Activated CD4-positive, CD25-positive, alpha-beta regulatory T cell treated with anti-CD3 and anti-CD28 coated beads, Interleukin-2, amount 50 U/mL, for 16 hours (primary cell): ENCODE measurements at regions not wholly inside any gene's neighbourhood (a gene's known extent, or its start where the extent isn't known, plus 50 kb on each side); places are given as distances from the start of the nearest gene placed in this dataset.

ENCODE experiments used
- DNase-seq: peaks from one replicate; pipeline ENCODE4 v3.0.0-alpha.2; 2020; ENCODE audit warnings: low read depth, low spot score

DNA sequence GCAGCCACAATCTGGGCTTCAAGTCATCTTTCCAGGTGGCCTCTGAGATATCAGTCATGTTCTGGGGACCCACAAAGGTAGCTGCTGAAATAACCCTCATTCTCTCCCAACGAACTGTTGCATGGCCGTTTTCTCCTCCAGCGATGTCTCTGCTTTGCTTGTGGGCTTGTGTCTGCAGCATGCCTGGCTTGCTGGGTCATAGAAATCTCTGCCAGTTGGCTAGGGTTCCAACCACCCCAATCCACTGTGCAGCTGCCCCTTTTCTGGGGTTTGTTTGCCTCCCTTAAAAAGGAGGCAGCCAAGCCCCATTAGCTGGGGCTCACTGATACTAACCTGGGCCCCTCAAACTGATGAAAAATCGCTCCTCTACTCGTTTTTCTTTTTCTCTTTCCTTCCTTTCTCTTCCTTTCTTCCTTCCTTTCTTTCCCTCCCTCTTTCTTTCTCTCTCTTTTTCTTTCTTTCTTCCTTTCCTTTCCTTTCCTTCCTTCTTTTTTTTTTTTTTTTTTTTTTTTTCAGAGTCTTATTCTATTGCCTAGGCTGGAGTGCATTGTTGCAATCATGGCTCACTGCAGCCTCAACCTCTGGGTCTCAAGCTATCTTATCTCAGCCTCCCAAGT is 680.0 kb downstream of the EPHA4 start:
- no peak for DNase-seq

GRCh38 chr2:220893411-220893810 is 678.7 kb downstream of the EPHA4 start:
- no peak for DNase-seq

GRCh38 chr2:220894069-220894468 is 678.0 kb downstream of the EPHA4 start:
- DNase-seq: no peak

DNA sequence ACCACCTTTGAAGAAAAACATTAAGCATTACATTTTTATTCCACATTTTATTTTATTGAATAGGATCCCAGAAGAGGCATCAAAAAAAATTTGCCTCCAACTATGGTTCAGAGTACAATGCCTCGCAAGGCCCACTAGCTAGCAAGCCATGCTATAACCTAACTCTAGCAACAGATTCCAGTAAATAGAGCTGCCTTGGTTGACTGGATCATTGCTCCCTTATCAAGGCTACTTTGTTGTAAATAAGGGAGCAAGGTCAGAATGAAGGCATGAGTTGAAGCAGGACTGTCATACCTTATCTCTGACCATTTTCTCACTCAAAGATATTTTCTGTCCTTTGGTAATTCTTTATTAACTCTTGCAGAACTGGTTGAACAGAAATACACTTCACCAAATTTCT is 672.6 kb downstream of the EPHA4 start:
- DNase-seq: no peak

GRCh38 chr2:220904015-220904414 is 668.1 kb downstream of the EPHA4 start:
- DNase-seq: no peak

- DNase-seq: no peak
Observed at GRCh38 chr2:220913384-220913783, 658.7 kb downstream of the EPHA4 start.

GRCh38 chr2:220915092-220915623 is 656.9 kb downstream of the EPHA4 start:
- DNase-seq: no peak

DNA sequence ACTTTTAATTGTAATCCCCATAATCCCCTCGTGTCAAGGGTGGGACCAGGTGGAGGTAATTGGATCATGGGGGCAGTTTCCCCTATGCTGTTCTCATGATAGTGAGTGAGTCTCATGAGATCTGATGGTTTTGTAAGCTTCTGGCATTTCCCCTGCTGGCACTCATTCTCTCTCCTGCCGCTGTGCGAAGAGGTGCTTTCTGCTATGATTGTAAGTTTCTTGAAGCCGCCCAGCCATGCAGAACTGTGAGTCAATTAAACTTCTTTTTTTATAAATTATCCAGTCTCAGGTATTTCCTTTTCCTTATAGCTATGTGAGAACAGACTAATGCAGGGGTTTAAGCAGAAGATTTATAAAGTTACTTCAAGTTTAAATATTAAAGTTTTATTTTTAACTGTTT is 655.2 kb downstream of the EPHA4 start:
- DNase-seq: no peak

DNA sequence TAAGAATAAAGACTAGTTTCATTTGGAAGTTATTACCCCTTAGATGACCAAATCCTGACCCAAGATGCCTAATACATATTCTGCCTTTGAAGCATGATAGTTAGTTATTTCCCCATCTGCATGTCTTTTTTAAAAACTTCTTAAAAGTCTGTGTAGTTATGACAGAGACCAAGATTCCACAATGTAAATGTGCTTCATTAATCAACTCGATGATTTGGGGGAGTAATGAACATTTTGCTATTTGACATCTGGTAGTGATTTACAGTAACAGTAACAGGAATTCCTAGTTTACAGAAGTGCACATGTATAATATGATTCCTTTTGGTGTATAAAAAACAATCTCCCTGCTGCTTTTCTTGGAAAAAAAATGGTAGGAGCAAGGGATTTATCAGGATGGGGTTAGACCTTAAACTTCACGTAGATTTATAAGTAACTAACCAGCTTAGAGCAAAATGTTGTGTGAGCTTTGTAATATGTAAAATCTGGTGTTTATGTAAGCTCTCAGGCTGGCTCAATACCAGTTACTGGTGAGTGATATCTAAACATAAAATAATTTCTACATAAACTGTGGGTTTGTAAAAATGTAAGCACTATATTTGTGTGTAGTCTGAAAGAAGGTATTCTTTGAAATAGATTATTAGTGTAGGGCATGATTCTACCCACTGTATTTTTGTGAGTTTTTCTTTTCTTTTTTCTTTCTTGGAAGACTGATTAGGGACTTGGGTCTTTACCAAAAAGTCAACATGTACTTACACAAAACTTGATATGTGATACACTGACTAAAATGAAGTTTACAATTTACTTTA is 641.6 kb downstream of the EPHA4 start:
- no peak for DNase-seq

- DNase-seq: no peak
Observed at GRCh38 chr2:220931491-220931890, 640.6 kb downstream of the EPHA4 start.

DNA sequence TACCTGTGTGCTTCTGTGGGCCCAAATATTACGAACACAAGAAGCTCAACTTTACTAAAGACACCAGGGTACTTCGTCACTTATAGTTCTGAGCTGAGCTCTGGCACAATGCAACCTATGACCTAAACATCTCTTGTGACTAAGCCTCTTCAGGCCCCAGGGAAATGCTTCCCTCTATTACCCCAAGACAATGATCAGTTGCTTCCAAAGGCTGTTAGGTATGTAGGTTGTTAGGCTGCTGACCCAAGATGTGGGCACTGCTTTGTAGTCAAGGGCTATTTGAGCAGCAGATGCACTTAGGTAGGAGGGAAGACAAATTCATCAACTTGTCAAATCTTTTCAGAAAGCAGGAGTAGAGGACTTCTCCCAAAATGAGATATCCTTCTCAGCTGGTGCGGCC is 640.1 kb downstream of the EPHA4 start:
- no peak for DNase-seq

GRCh38 chr2:220935789-220936321 is 636.2 kb downstream of the EPHA4 start:
- DNase-seq: no peak

GRCh38 chr2:220936641-220937197 is 635.4 kb downstream of the EPHA4 start:
- no peak for DNase-seq

DNA sequence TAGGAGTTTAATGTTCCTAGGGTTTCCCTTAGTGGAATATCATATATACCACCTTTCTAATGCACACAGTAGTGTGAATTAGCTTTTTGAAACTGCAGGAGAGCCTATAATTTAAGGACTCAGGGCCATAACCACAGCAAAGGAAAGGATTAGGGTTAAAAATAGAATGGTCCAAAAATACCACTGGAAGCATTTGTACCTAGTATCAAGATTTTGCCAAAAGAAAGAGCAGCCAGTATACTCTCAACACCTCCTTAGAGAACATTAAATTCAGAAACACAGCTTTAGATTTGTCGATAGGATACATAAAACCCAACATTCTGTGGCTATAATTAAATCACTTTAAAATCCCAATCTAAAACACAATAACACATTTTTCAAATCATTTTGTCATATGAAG is 634.9 kb downstream of the EPHA4 start:
- no peak for DNase-seq

GRCh38 chr2:220940646-220941045 is 631.5 kb downstream of the EPHA4 start:
- DNase-seq: no peak

DNA sequence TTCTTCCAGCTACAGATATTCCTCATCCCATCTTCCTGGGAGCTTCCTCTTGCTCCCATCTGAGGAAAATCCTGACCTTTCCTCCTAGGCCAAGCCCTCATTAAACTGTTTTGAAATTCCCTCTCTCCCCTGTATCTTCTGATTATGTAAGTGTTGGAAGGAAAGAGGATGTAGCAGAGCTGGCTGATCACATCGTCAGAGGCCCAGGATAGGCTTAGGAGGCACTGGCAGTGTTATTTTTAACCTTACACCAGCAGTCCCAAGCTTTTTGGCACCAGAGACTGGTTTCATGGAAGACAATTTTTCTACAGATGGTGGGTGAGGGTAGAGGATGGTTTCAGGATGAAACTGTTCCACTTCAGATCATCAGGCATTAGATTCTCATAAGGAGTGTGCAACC is 630.4 kb downstream of the EPHA4 start:
- no peak for DNase-seq

DNA sequence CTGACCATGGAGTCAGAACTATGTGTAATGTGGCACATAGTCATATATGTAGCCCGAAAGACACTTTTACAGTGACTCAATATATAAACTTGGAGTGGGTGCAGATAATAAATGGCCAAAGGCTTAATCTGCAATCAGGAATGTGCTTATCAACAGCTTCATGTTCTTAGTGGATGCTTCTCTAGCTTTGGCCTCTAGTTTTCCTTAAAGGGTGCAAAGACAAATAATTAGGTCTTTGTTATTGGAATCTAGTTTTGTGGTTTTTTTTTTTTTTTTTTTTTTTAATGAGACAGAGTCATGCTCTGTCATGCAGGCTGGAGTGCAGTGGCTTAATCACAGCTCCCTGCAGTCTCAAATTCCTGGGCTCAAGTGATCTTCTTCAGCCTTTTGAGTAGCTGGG is 625.6 kb downstream of the EPHA4 start:
- no peak for DNase-seq

- DNase-seq: no peak
Observed at GRCh38 chr2:220948579-220948978, 623.5 kb downstream of the EPHA4 start.

DNA sequence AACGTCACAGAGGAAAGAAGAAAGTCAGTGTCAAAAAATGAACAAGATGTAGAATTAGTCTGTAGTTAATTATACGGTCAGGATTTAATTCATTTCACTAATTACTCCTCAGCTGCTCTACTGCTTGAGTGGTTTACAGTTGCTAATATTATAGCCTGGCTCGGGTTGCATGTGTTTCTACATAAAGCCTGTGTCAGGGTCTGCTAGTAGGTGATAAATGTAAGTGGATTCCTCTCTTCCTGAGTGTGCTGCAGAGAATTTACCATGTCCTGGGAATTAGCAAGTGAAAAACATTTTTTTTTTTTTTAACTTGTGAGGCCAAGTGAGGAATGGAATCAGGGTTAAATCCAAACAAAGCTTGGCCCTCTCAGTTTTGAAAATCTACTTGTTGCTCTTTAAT is 622.6 kb downstream of the EPHA4 start:
- DNase-seq: no peak

DNA sequence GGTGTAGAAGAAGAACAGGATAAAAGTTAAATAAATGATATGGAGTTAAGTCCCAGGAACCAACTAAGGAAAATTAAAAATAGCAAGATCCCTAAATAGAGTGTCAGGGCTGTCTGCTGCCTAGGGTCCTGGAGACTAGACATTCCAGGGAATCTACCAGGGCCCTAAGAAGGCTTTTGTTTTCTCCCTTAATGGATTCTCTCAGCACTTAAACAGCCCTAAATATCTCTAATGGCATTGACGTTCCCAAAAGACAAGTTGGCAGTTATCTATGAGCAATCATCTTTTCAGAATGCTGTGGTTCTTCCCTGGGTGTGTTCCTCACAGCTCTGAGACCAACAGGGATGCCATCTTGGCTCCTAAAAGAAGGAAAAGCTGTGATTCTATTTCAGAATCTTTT is 616.3 kb downstream of the EPHA4 start:
- no peak for DNase-seq

DNA sequence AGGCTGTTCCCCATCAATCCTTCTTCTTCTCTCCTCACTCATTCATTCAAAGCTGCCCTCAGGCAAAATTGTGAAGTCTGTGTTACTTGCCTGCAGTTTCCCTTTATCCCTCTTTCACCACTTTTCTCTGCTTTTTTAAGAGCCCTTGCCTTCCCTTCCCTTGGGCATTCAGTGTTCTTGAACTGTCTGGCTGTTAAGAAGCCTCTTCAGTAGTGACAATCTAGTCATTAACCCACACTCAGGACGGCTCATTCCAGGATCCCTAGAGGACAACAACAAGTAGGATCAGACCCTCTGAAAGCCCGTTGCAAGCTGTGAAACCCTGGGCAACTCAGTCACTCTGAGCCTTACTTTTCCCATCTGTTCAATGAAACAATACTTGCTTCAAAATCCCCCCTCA is 615.7 kb downstream of the EPHA4 start:
- DNase-seq: no peak

- no peak for DNase-seq
Observed at GRCh38 chr2:220959391-220959802, 612.7 kb downstream of the EPHA4 start.
